ENCODE measurements at regions not wholly inside any gene's neighbourhood (a gene's known extent, or its start where the extent isn't known, plus 50 kb on each side); places are given as distances from the start of the nearest gene placed in this dataset.

DNA sequence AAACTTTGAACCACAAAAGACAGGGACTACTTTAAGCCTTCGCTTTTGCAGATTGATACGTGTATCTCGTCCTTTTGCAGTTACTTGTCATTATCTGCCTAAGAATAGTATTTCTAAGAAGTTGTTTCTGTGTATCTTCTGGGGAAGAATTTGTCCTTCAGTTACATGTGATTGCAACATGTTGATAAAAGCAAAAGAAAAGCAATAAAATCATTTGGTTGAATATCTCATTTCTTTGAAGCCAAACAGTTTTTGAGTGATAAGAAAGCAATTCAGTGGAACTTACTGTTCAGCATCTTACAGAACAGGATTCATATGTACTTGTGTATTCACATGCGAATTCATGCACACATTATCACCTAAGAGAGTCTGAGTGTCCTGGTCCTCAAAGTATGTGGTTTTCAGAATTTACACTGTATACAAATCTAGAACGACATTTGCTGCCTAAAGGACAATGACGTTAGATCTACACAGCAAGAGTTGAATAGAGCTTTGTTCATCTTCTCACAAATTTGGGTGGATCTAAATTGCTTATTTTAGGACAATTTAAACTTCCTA, 66.7 kb upstream of the MRPS6 start:
- POLR2A ChIA-PET: no interaction called here
- CTCF ChIA-PET: no interaction called here
- DNase-seq (ENCODE audit: extremely low spot score): no peak
- TF ChIP-seq TARDBP (IDR thresholded peaks at IDR 0.05): no peak
- no peak for TF ChIP-seq L3MBTL2 (conservative IDR thresholded peaks at IDR 0.05)
- TF ChIP-seq LEF1 (IDR thresholded peaks at IDR 0.05; ENCODE audit: borderline replicate concordance): no peak
- no peak for TF ChIP-seq SUZ12 (IDR thresholded peaks at IDR 0.05)
- TF ChIP-seq FOXK2 (IDR thresholded peaks at IDR 0.05): no peak
- no peak for TF ChIP-seq CTBP1 (IDR thresholded peaks at IDR 0.05; ENCODE audit: borderline replicate concordance)
- no peak for TF ChIP-seq NFRKB (IDR thresholded peaks at IDR 0.05)
- TF ChIP-seq FOXA1 (IDR thresholded peaks at IDR 0.05): no peak
- TF ChIP-seq SP1 (IDR thresholded peaks at IDR 0.05): no peak
- TF ChIP-seq ZNF384 (IDR thresholded peaks at IDR 0.05): no peak
- TF ChIP-seq BHLHE40 (IDR thresholded peaks at IDR 0.05; ENCODE audit: borderline replicate concordance): no peak
- TF ChIP-seq, protein P1, sequence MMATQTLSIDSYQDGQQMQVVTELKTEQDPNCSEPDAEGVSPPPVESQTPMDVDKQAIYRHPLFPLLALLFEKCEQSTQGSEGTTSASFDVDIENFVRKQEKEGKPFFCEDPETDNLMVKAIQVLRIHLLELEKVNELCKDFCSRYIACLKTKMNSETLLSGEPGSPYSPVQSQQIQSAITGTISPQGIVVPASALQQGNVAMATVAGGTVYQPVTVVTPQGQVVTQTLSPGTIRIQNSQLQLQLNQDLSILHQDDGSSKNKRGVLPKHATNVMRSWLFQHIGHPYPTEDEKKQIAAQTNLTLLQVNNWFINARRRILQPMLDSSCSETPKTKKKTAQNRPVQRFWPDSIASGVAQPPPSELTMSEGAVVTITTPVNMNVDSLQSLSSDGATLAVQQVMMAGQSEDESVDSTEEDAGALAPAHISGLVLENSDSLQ (IDR thresholded peaks at IDR 0.05): no peak

DNA sequence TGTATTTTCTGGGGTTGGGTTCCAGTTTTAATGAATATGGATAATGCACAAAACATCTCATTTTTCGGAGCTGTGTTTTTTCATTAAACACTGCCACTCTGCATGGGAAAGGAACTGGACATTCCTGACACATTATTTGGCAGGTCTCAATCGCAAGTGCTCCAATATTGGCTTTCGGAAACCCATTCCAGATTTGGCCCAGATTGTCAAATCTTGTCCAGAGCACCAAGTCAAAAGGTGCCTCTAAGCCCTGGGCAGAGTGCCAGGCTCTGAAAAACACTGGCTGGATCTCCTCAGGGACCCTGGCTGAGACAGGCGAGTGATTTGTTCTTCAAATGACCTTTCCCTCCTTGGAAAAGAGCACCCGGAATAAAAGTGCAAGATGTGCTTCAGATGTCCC, 68.4 kb upstream of the MRPS6 start:
- DNase-seq (ENCODE audit: extremely low spot score): no peak
- ChIA-PET CTCF (no interaction called here), POLR2A (no interaction called here)
- no peak for TF ChIP-seq ZNF384 (IDR thresholded peaks at IDR 0.05)
- TF ChIP-seq NFRKB (IDR thresholded peaks at IDR 0.05): no peak
- no peak for TF ChIP-seq TARDBP (IDR thresholded peaks at IDR 0.05)
- no peak for TF ChIP-seq HDGF (IDR thresholded peaks at IDR 0.05; ENCODE audit: borderline replicate concordance)
- no peak for TF ChIP-seq FOXK2 (IDR thresholded peaks at IDR 0.05)

DNA sequence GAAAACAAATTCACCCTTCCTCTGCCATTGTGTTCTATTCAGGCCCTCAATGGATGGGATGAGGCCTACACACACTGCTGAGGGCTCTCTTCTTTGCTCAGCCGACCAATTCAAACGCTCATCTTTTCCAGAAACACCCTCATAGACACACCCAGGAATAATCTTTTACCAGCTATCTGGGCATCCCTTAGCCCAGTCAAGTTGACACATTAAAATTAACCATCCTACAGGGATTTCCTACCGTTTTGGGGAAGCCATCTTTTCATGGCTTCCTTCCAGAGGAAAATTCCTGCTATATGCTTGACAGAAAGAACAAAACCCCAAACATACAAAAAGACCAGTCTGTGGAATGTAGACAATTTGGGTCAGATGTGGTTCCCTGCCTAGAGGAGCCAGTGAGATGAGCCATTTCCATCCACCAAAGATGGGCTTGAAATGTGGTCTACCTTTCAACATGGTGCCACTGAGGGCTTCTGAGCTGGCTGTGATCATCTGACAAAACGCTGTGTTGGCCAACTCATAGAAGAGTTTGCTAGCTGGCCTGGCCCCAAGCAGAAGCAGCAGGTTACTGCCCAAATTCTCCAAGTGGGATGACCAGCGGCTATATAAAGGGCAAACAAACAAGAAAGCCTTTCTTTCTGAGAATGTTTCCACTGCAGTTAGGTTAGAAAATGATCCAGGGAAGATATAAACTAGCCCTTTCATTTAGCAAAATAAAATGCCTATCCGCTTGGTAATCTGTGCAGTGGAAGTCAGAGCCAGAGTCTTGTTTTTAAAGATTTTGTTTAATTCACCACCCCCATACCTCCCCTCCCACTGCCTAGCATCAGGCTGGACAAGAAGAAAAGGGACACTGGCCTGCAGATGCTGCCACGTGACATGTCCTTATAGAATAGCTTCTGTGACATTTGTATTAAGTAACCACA, 69.1 kb upstream of the MRPS6 start:
- TF ChIP-seq ZNF384 (IDR thresholded peaks at IDR 0.05) (no peak), BHLHE40 (IDR thresholded peaks at IDR 0.05; ENCODE audit: borderline replicate concordance) (no peak), TARDBP (IDR thresholded peaks at IDR 0.05) (no peak), SUZ12 (IDR thresholded peaks at IDR 0.05) (no peak), L3MBTL2 (conservative IDR thresholded peaks at IDR 0.05) (no peak), FOXA1 (IDR thresholded peaks at IDR 0.05) (no peak)
- ChIA-PET CTCF (no interaction called here), POLR2A (no interaction called here)
- no peak for DNase-seq (ENCODE audit: extremely low spot score)

DNA sequence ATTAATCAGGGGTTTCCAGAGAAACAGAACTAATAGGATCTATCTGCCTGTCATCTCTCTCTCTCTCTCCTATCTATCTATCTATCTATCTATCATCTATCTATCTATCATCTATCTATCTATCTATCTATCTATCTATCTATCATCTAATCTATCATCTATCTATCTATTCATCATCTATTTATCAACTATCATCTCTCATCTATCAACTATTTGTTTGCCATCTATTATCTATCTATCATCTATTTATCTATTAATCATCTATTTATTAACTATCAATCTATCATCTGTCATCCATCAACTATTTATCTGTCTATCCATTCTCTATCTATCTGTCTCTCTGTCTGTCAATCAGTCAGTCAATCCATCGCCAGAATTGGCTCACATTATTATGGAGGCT, 70.0 kb upstream of the MRPS6 start:
- CTCF ChIA-PET: no interaction called here

DNA sequence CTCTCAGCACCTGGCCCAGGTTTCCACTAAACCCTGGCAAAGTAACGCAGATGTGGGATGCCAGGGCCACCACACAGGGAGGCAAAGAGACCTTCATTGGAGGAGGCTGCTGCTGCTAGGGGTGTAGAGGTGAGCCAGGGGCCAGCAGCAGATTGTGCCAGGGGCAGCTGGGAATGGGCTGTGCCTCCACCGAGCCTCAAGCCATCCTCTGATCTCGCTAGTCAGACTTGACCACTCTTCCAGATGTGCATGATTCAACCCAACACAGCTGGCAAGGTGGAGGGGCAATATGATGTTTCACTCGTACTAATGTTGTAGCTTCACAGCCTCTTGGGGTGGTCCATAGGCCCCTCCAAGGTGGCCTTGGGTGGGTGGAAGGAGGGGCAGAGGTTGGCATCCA, 73.0 kb upstream of the MRPS6 start:
- CTCF ChIA-PET: no interaction called here
- POLR2A ChIA-PET: no interaction called here
- no peak for TF ChIP-seq FOXK2 (IDR thresholded peaks at IDR 0.05)
- no peak for TF ChIP-seq CTBP1 (IDR thresholded peaks at IDR 0.05; ENCODE audit: borderline replicate concordance)
- no peak for TF ChIP-seq FOXA1 (IDR thresholded peaks at IDR 0.05)
- TF ChIP-seq FOXM1 (IDR thresholded peaks at IDR 0.05; ENCODE audit: borderline replicate concordance): no peak
- no peak for TF ChIP-seq ELF4 (IDR thresholded peaks at IDR 0.05)
- no peak for TF ChIP-seq LEF1 (IDR thresholded peaks at IDR 0.05; ENCODE audit: borderline replicate concordance)
- TF ChIP-seq ARNT (IDR thresholded peaks at IDR 0.05): no peak
- TF ChIP-seq HDGF (IDR thresholded peaks at IDR 0.05; ENCODE audit: borderline replicate concordance): no peak
- no peak for TF ChIP-seq NFRKB (IDR thresholded peaks at IDR 0.05)
- no peak for TF ChIP-seq BHLHE40 (IDR thresholded peaks at IDR 0.05; ENCODE audit: borderline replicate concordance)
- TF ChIP-seq ZNF384 (IDR thresholded peaks at IDR 0.05): no peak
- TF ChIP-seq SUZ12 (IDR thresholded peaks at IDR 0.05): no peak
- TF ChIP-seq, protein P1 (IDR thresholded peaks at IDR 0.05): no peak
- TF ChIP-seq L3MBTL2 (conservative IDR thresholded peaks at IDR 0.05): no peak
- TF ChIP-seq TARDBP (IDR thresholded peaks at IDR 0.05): no peak
- no peak for DNase-seq (ENCODE audit: extremely low spot score)

More for the DNA sequence above, 70.0 kb upstream of the MRPS6 start:
- POLR2A ChIA-PET: no interaction called here
- TF ChIP-seq CTBP1 (IDR thresholded peaks at IDR 0.05; ENCODE audit: borderline replicate concordance) (no peak), FOXM1 (IDR thresholded peaks at IDR 0.05; ENCODE audit: borderline replicate concordance) (no peak), BHLHE40 (IDR thresholded peaks at IDR 0.05; ENCODE audit: borderline replicate concordance) (no peak), SUZ12 (IDR thresholded peaks at IDR 0.05) (no peak), HDGF (IDR thresholded peaks at IDR 0.05; ENCODE audit: borderline replicate concordance) (no peak), SP1 (IDR thresholded peaks at IDR 0.05) (no peak), NFRKB (IDR thresholded peaks at IDR 0.05) (no peak), L3MBTL2 (conservative IDR thresholded peaks at IDR 0.05) (no peak), TARDBP (IDR thresholded peaks at IDR 0.05) (no peak), ZNF384 (IDR thresholded peaks at IDR 0.05) (no peak), LEF1 (IDR thresholded peaks at IDR 0.05; ENCODE audit: borderline replicate concordance) (no peak), FOXK2 (IDR thresholded peaks at IDR 0.05) (no peak), FOXA1 (IDR thresholded peaks at IDR 0.05) (no peak), ARNT (IDR thresholded peaks at IDR 0.05) (no peak)
- TF ChIP-seq, protein P1 (IDR thresholded peaks at IDR 0.05): no peak
- no peak for DNase-seq (ENCODE audit: extremely low spot score)

DNA sequence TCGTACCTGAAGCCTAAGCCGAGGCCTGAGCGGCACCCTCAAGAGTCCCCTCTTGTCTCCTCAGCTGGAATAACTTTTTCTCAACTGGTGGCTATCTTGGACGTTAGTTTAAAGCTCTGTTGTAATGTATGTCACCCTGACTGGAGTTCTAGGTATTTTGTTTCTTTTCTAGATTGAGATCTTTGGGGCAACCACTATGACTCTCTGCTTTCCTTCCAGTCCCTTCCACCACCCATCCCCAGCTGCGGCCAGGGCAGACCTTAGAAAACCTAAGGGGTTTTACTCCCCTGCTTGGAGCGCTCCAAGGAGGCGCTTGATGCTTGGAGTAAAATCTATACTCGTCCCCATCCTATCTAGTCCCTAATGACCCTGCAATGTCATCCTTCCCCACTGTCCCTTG, 74.6 kb upstream of the MRPS6 start:
- TF ChIP-seq SUZ12 (IDR thresholded peaks at IDR 0.05) (no peak), SP1 (IDR thresholded peaks at IDR 0.05) (no peak), HDGF (IDR thresholded peaks at IDR 0.05; ENCODE audit: borderline replicate concordance) (no peak), CTBP1 (IDR thresholded peaks at IDR 0.05; ENCODE audit: borderline replicate concordance) (no peak), BHLHE40 (IDR thresholded peaks at IDR 0.05; ENCODE audit: borderline replicate concordance) (no peak), NFRKB (IDR thresholded peaks at IDR 0.05) (no peak), ELF4 (IDR thresholded peaks at IDR 0.05) (no peak), ARNT (IDR thresholded peaks at IDR 0.05) (no peak), TARDBP (IDR thresholded peaks at IDR 0.05) (no peak), FOXA1 (IDR thresholded peaks at IDR 0.05) (no peak), LEF1 (IDR thresholded peaks at IDR 0.05; ENCODE audit: borderline replicate concordance) (no peak), ZNF384 (IDR thresholded peaks at IDR 0.05) (no peak), FOXK2 (IDR thresholded peaks at IDR 0.05) (no peak), FOXM1 (IDR thresholded peaks at IDR 0.05; ENCODE audit: borderline replicate concordance) (no peak), L3MBTL2 (conservative IDR thresholded peaks at IDR 0.05) (no peak)
- TF ChIP-seq, protein P1 (IDR thresholded peaks at IDR 0.05): no peak
- CTCF ChIA-PET: no interaction called here
- POLR2A ChIA-PET: no interaction called here
- DNase-seq (ENCODE audit: extremely low spot score): no peak
